ENCODE measurements at regions not wholly inside any gene's neighbourhood (a gene's known extent, or its start where the extent isn't known, plus 50 kb on each side); places are given as distances from the start of the nearest gene placed in this dataset.

DNA sequence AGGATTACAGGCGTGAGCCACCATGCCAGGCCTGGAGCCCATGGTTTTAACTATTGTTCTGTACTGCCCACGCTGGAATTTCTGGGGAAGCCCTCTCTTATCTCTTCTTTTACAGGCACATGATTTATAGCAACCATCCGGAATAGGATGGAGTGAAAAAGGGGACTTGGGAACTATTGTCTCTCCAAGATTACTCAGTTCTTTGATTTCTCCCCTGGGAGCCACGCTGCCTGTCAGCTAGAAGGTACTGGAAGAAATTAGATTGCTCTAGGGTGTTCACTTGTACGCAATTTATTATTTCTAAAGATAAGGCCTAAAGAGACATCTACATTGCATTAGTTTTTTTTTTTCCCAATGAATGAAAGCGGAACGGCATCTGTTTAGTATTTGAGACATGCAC lies 65.6 kb upstream of the PTPRJ start:
- TF ChIP-seq, protein P1, sequence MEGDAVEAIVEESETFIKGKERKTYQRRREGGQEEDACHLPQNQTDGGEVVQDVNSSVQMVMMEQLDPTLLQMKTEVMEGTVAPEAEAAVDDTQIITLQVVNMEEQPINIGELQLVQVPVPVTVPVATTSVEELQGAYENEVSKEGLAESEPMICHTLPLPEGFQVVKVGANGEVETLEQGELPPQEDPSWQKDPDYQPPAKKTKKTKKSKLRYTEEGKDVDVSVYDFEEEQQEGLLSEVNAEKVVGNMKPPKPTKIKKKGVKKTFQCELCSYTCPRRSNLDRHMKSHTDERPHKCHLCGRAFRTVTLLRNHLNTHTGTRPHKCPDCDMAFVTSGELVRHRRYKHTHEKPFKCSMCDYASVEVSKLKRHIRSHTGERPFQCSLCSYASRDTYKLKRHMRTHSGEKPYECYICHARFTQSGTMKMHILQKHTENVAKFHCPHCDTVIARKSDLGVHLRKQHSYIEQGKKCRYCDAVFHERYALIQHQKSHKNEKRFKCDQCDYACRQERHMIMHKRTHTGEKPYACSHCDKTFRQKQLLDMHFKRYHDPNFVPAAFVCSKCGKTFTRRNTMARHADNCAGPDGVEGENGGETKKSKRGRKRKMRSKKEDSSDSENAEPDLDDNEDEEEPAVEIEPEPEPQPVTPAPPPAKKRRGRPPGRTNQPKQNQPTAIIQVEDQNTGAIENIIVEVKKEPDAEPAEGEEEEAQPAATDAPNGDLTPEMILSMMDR (IDR thresholded peaks at IDR 0.05), result no peak
- no peak for TF ChIP-seq POLR2A (IDR thresholded peaks at IDR 0.05)
